ENCODE measurements at regions not wholly inside any gene's neighbourhood (a gene's known extent, or its start where the extent isn't known, plus 50 kb on each side); places are given as distances from the start of the nearest gene placed in this dataset.
"Not testable (repeated sequence)": the region's sequence is repeated elsewhere in the genome, so short reads cannot be mapped to it uniquely, and the experiment has no call there.

GRCh38 chr13:55745828-55746227, 1394.9 kb upstream of the PRR20A start:
- DNase-seq = no peak

GRCh38 chr13:55761986-55762385, 1378.7 kb upstream of the PRR20A start:
- no peak for DNase-seq

- DNase-seq = no peak
Observed at GRCh38 chr13:55777612-55778011, 1363.1 kb upstream of the PRR20A start.

- DNase-seq = no peak
Observed at GRCh38 chr13:55783841-55784240, 1356.9 kb upstream of the PRR20A start.

DNA sequence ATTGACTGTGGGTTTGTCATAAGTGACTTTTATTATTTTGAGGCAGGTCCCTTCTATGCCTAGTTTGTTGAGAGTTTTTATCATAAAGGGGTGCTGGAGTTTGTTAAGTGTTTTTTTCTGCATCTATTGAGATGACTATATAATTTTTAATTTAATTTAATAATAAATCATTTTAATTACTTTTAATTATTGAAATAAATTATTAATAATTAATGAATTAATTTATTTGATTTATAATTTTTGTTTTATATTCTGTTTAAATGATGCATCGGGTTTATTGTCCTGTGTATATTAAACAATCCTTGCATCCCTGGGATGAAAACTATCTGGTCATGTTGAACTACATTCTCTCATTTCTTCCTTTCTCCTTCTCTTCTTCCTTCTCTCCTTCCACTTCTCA, 1352.2 kb upstream of the PRR20A start:
- DNase-seq = no peak

DNA sequence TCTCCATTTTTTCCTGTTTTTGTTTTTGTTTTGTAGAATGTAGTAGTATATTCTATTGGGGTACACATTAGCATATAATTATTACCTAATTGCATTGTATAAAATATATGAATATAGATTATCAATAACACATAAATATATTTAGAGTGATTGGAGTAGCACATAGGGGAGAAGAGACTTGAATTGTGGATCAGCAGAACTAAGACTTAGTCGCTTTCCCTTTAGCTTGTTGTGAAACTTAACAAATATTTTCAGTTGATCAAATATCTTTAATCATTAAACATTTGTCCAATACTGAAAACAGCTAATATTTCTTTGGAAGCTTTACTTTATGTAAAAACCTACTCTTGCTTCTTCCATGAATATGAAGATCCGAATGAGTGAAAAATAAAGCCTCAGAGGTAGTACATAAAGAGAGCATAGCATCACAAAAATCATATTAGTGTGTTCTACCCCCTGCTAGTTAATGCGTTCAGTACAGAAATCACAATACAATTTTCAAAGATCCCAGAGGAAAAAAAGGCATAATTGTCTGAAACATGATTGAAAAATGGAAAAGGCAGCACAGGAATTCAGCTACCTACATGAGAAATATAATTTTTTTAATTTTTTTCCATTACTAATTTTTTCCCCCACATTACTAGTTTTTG, 1348.0 kb upstream of the PRR20A start:
- no peak for DNase-seq

GRCh38 chr13:55815458-55816033, 1325.2 kb upstream of the PRR20A start:
- no peak for DNase-seq

DNA sequence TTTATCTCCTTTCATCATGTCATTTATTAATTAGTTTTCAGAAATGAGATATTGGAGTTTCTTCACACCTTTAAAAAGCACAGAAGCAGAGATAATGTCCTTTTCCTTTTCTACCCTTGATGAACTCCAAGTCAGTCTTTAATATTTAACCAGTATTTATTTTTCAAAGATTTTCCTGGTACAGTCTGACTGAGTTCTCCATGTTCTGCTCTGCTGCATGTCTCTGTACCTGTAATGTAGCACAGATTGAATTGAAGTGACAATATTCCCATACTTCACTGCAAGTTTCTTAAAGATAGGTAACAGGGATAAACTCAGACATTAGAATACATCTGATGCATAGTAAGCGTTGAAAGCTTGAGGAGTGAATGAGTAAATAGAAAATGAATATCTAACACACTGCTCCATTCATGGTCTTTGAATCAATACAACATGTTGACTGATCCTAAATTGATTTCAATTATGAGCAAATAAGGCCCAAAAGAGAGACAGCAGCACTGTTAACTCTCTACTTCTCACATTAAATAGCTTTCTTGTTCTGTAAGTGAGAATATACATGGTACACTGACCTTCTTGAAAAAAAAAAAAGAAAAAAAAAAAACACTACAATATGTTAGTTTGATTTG, 1323.6 kb upstream of the PRR20A start:
- DNase-seq = no peak

DNA sequence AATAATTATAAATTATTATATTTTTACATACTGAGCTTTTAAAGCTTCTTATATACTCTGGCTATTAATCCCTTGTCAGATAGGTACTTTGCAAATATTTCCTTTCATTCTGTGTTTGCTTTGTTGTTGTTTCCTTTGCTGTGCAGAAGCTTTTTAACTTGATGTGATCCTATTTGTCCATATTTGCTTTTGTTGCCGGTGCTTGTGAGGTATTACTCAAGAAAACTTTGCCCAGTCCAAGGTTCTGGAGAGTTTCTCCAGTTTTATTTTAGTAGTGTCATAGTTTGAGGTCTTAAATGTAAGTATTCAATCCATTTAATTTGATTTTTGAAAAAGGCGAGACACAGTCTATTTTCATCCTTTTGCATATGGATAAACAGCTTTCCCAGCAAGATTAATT, 1319.9 kb upstream of the PRR20A start:
- no peak for DNase-seq

DNA sequence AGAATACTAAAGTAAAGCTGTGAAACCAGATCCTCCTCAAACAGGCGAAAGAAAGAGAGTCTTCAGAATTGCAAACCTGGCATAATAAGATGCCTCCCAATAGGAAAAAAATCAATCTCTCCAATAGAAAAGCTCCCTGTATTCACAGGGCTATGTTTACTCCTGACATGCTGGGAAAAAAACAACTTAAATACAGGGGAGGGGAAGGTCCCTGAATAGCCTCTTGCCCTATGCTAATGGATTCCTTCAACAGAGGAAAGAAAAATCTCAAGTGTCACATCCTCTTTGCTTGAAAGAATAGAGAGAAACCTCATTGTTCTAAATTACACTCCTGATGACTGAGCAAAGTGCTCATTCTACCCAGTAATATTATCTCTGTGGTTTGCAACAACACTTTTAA, 1271.1 kb upstream of the PRR20A start:
- no peak for DNase-seq

- DNase-seq = peak; percentile 13
Observed at GRCh38 chr13:55887561-55887960, 1253.2 kb upstream of the PRR20A start.

GRCh38 chr13:55893540-55893939, 1247.2 kb upstream of the PRR20A start:
- DNase-seq = no peak

DNA sequence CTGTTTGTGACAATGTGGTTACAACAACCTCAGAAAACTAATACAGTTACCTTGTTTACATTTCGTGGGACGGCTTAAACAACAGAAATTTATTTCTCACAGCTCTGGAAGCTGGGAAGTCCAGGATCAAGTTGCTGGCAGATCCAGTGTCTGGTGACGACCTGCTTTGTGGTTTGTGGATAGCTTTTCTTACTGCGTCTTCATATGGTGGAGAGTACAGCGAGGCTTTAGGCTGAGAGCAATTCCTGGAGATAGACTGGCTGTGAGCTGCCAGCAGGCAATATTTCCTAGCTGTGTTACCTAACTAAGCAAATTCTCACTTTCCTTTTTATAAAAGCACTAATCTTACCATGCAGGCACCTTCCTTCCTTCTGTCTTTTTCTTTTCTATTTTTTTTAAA, 1203.5 kb upstream of the PRR20A start:
- no peak for DNase-seq

- DNase-seq = no peak
Observed at GRCh38 chr13:55948175-55948574, 1192.5 kb upstream of the PRR20A start.

GRCh38 chr13:55963934-55964333, 1176.8 kb upstream of the PRR20A start:
- no peak for DNase-seq

DNA sequence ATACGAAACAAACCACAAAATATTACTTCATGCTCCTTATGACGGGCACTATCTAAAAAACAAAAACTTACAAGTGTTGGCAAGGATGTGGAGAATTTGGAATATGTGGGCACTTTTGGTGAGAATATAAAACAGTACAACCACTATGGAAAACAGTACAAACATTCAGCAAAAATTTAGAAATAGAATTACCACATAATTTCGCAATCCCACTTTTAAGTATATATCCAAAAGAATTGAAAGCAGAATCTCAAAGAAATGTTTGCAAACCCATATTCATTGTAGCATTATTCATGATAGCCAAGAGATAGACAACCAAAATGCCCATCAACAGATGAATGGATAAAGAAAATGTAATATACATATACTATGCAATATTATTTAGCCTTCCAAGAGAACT, 1173.7 kb upstream of the PRR20A start:
- DNase-seq = no peak

- DNase-seq = no peak
Observed at GRCh38 chr13:55977436-55977835, 1163.3 kb upstream of the PRR20A start.

DNA sequence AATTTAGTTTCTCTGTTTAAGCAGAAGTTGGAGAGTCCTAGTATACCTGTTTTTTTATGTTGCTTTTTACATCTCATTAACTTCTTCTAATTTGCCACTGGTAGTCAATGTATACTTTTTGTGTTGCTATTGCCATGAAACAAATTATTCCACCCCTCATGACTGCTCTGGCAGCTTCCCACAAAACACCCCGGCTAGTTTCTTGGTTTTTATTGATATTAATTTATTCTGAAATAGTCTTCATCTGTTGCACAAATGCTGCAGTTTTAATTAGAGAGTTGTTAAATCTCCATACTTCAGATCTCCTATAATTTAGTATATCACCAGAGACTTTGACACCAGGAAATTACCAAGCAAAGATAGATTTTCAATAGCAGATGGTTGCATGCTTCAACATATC, 1159.3 kb upstream of the PRR20A start:
- DNase-seq = no peak

- not testable (repeated sequence) for DNase-seq
Observed at GRCh38 chr13:55984026-55984425, 1156.7 kb upstream of the PRR20A start.

GRCh38 chr13:55990631-55991030, 1150.1 kb upstream of the PRR20A start:
- no peak for DNase-seq

DNA sequence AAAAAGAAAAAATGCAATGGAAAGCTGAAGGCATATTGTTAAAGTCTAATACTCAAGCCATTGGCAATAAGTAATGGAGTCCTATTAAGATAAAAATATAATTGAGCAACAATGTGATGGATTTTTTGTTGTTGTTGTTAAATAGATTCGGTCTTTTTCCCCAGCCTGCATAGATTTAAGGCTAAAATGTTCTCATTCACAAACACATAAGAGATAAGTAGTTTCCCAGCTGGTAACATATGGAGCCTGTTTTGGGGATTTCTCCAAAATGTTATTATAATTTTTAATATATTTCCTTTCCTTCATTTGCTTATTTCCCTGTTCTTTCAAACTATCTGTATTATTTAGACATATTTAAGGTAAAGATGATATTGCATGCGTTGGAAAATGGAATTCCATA, 1149.1 kb upstream of the PRR20A start:
- no peak for DNase-seq

DNA sequence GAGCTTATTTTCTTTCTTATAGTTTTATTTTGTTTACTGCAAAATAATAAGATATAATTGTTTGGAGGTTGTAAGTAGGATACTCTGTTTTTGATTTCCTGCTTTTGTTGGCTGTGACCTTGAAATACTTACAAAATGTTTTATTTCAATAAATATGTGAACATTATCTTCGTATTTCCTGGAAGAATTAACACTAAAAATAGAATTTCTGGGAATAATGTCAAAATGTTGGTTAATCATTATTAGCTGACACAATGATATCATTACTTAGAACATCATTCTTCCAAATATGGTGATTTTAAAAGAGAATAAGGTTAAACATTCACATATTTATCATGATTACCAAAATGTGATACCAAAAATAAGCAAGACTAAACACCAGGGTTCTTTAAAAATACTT, 1148.6 kb upstream of the PRR20A start:
- no peak for DNase-seq

- DNase-seq = no peak
Observed at GRCh38 chr13:55999709-56000108, 1141.0 kb upstream of the PRR20A start.

DNA sequence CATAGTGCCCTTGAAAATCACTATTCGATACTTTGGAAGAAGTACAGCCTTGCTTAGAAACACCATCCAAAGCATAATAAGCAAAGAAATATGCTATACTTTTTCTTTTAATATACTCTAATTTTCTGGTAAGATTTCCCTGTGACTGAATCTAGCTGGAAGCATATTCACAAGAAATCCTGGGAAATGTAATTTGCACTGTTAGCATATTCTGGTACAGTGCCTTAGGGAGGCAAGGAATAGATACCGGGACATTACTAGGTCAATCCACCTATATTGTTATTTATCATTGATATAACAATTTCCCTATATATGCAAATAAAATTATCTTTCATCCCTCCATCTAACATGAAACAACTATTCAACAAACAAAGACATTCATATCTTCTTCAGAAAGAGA, 1131.3 kb upstream of the PRR20A start:
- no peak for DNase-seq

GRCh38 chr13:56012644-56013043, 1128.1 kb upstream of the PRR20A start:
- DNase-seq = no peak
